Activated B cell treated with CpG ODN at 0.5 μM for 24 hours (primary cell): ENCODE measurements at regions not wholly inside any gene's neighbourhood (a gene's known extent, or its start where the extent isn't known, plus 50 kb on each side); places are given as distances from the start of the nearest gene placed in this dataset.
"Not testable (repeated sequence)": the region's sequence is repeated elsewhere in the genome, so short reads cannot be mapped to it uniquely, and the experiment has no call there.

ENCODE experiments used
- ATAC-seq: fragments of 200-7000 bp; cut with Tn5 transposase; one replicate; pipeline ENCODE4 v1.10.0; 2021; ENCODE audit warnings: low read depth, mild to moderate bottlenecking, moderate library complexity
- CTCF ChIA-PET: fragments of 350-600 bp; sonication (Branson Sonifier 250); formaldehyde crosslinking; loops from one replicate; lab custom pipeline; 2021; ENCODE audit warnings: antibody characterized with exemption; lab: Charles Lee
- POLR2A ChIA-PET: fragments of 350-600 bp; sonication (Branson Sonifier 250); formaldehyde crosslinking; loops from one replicate; lab custom pipeline; 2021; ENCODE audit warnings: antibody characterized with exemption; lab: Charles Lee
- DNase-seq: peaks from one replicate; pipeline ENCODE4 v3.0.0; 2022
- H3K27ac Mint-ChIP-seq: one replicate; pipeline ENCODE4 v1.8.0; 2020; ENCODE audit warnings: mixed read lengths
- H3K27me3 Mint-ChIP-seq: one replicate; pipeline ENCODE4 v1.8.0; 2021; ENCODE audit warnings: mixed read lengths
- H3K36me3 Mint-ChIP-seq: one replicate; pipeline ENCODE4 v1.8.0; 2021; ENCODE audit warnings: low read depth, mixed read lengths
- H3K4me1 Mint-ChIP-seq: one replicate; pipeline ENCODE4 v1.8.0; 2021; ENCODE audit warnings: mixed read lengths
- H3K4me3 Mint-ChIP-seq: one replicate; pipeline ENCODE4 v1.8.0; 2020; ENCODE audit warnings: mild to moderate bottlenecking, mixed read lengths
- H3K9me3 Mint-ChIP-seq: one replicate; pipeline ENCODE4 v1.8.0; 2020; ENCODE audit warnings: mixed read lengths
- intact Hi-C: fragments of 100-400 bp; cut with micrococcal nuclease; formaldehyde crosslinking; loops from one replicate; pipeline ENCODE4 v1.15.1; 2024
- TF ChIP-seq, protein P1 (sequence below): fragments of 200-600 bp; IDR thresholded peaks from one replicate; pipeline ENCODE4 v1.8.0; 2022; ENCODE audit warnings: antibody characterized with exemption, mild to moderate bottlenecking

DNA sequence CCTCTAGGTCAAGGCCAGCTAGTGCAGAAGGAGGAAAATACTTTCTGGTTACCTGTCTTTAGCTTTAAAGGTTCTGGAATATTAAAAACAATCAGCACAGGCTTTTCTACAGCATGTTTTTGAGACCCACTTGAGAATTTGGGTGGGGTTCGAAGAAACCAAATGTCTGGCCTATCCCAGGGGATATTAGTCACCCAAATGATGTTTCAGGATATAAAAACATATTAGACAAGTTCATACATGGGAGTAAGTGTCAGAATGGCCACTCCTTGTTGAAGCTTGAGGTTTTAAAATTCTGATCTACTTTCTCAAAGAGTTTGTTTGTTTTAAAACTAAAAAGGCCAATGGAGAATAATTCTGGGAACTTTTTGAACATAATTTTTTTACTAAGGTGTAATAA lies 158.6 kb upstream of the DLX2 start:
- ChIA-PET POLR2A (no interaction called here), CTCF (no interaction called here)
- no peaks in the 10 kb centered on the region for H3K9me3 Mint-ChIP-seq
- no peak overlapping the region for H3K4me3 Mint-ChIP-seq
- ATAC-seq (no peak), DNase-seq (no peak)
- intact Hi-C loops, result no loop called here
- H3K4me1 Mint-ChIP-seq, result no peaks in the 10 kb centered on the region
- H3K27ac Mint-ChIP-seq, result no peak overlapping the region
- H3K36me3 Mint-ChIP-seq, result no peaks in the 10 kb centered on the region
- H3K27me3 Mint-ChIP-seq, result peaks cover 2% of the 10 kb centered on the region
- TF ChIP-seq, protein P1, sequence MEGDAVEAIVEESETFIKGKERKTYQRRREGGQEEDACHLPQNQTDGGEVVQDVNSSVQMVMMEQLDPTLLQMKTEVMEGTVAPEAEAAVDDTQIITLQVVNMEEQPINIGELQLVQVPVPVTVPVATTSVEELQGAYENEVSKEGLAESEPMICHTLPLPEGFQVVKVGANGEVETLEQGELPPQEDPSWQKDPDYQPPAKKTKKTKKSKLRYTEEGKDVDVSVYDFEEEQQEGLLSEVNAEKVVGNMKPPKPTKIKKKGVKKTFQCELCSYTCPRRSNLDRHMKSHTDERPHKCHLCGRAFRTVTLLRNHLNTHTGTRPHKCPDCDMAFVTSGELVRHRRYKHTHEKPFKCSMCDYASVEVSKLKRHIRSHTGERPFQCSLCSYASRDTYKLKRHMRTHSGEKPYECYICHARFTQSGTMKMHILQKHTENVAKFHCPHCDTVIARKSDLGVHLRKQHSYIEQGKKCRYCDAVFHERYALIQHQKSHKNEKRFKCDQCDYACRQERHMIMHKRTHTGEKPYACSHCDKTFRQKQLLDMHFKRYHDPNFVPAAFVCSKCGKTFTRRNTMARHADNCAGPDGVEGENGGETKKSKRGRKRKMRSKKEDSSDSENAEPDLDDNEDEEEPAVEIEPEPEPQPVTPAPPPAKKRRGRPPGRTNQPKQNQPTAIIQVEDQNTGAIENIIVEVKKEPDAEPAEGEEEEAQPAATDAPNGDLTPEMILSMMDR, result no peak

DNA sequence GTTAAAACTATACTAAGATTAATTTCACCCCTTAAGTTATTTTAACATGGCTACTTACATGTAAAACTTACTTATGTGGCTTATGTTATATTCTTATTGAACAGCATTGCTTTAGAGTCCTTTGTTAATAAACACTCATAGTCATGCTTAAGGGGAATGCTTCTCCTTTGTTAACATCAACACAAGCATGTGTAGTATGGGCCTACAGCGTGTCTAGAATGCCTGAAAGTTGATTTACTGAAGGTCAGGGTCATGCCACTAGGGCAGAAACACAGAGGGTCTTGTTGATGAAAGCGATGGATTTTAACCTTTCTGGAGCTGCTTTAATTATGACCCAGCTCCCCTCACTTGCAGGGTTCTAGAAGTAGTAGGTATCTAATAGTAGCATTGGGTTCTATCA lies 159.8 kb upstream of the DLX2 start:
- intact Hi-C loops, result no loop called here
- no peaks in the 10 kb centered on the region for H3K9me3 Mint-ChIP-seq

DNA sequence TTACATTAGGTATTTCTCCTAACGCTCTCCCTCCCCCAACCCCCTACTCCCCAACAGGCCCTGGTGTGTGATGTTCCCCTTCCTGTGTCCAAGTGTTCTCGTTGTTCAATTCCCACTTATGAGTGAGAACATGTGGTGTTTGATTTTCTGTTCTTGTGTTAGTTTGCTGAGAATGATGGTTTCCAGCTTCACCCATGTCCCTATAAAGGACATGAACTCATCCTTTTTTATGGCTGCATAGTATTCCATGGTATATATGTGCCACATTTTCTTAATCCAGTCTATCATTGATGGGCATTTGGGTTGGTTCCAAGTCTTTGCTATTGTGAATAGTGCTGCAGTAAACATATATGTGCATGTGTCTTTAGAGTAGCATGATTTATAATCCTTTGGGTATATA lies 162.1 kb upstream of the DLX2 start:
- DNase-seq, H3K36me3 Mint-ChIP-seq, H3K4me3 Mint-ChIP-seq, H3K27ac Mint-ChIP-seq, ATAC-seq, POLR2A ChIA-PET, H3K9me3 Mint-ChIP-seq, H3K4me1 Mint-ChIP-seq, CTCF ChIA-PET, H3K27me3 Mint-ChIP-seq, intact Hi-C loops: not testable (repeated sequence)

More for the DNA sequence above, 159.8 kb upstream of the DLX2 start:
- ChIA-PET CTCF (no interaction called here), POLR2A (no interaction called here)
- Mint-ChIP-seq H3K36me3 (no peaks in the 10 kb centered on the region), H3K4me1 (no peaks in the 10 kb centered on the region), H3K27me3 (no peaks in the 10 kb centered on the region), H3K4me3 (no peak overlapping the region), H3K27ac (no peak overlapping the region)
- TF ChIP-seq, protein P1, result no peak
- DNase-seq, result no peak
- ATAC-seq, result no peak

DNA sequence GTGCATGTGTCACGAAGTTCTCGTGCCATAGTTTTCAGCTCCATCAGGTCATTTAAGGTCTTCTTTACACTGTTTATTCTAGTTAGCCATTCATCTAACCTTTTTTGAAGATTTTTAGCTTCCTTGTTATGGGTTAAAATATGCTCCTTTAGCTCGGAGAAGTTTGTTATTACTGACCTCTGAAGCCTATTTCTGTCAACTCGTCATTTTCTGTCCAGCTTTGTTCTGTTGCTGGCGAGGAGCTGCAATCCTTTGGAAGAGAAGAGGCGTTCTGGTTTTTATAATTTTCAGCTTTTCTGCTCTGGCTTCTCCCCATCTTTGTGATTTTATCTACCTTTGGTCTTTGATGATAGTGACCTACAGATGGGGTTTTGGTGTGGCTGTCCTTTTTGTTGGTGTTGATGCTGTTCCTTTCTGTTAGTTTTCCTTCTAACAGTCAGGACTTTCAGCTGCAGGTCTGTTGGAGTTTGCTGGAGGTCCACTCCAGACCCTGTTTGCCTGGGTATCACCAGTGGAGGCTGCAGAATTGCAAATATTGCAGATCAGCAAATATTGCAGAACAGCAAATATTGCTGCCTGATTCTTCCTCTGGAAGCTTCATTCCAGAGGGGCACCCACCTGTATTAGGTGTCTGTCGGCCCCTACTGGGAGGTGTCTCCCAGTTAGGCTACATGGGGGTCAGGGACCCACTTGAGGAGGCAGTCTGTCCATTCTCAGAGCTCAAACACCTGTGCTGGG lies 157.7 kb upstream of the ITGA6 start:
- not testable (repeated sequence) for ATAC-seq

DNA sequence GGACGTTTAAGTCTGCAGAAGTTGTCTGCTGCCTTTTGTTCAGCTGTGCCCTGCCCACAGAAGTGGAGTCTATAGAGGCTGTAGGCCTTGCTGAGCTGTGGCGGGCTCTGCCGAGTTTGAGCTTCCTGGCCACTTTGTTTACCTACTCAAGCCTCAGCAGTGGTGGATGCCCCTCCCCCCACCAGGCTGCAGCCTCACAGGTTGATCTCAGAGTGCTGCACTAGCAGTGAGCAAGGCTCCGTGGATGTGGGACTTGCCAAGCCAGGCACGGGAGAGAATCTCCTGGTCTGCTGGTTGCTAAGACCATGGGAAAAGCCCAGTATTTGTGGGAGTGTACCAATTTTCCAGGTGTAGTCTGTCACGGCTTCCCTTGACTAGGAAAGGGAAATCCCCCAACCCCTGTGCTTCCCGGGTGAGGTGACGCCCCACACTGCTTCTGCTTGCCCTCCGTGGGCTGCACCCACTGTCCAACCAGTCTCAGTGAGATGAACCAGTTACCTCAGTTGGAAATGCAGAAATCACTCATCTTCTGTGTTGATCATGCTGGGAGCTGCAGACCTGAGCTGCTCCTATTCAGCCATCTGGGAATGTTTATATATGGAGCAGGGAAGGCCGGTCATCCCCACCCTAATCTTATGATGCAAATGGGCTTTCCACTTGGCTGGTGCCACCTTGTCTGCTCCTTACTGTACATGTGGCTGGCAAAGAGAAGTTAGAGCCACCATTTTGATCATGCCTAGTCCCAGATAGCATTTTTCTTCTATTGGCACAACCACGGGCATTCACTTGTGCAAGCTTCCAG lies 156.9 kb upstream of the ITGA6 start:
- intact Hi-C loops, result no loop called here
- Mint-ChIP-seq H3K27me3 (peaks cover 16% of the 10 kb centered on the region), H3K9me3 (no peaks in the 10 kb centered on the region), H3K4me3 (no peak overlapping the region), H3K4me1 (no peaks in the 10 kb centered on the region), H3K27ac (no peak overlapping the region), H3K36me3 (no peaks in the 10 kb centered on the region)
- DNase-seq (no peak), ATAC-seq (no peak)
- TF ChIP-seq, protein P1, result no peak
- ChIA-PET POLR2A (no interaction called here), CTCF (no interaction called here)

More for the DNA sequence above, 157.7 kb upstream of the ITGA6 start:
- H3K4me1 Mint-ChIP-seq, H3K36me3 Mint-ChIP-seq, DNase-seq, H3K4me3 Mint-ChIP-seq, intact Hi-C loops, H3K9me3 Mint-ChIP-seq, CTCF ChIA-PET, H3K27ac Mint-ChIP-seq, POLR2A ChIA-PET: not testable (repeated sequence)
- peaks cover 12% of the 10 kb centered on the region for H3K27me3 Mint-ChIP-seq

DNA sequence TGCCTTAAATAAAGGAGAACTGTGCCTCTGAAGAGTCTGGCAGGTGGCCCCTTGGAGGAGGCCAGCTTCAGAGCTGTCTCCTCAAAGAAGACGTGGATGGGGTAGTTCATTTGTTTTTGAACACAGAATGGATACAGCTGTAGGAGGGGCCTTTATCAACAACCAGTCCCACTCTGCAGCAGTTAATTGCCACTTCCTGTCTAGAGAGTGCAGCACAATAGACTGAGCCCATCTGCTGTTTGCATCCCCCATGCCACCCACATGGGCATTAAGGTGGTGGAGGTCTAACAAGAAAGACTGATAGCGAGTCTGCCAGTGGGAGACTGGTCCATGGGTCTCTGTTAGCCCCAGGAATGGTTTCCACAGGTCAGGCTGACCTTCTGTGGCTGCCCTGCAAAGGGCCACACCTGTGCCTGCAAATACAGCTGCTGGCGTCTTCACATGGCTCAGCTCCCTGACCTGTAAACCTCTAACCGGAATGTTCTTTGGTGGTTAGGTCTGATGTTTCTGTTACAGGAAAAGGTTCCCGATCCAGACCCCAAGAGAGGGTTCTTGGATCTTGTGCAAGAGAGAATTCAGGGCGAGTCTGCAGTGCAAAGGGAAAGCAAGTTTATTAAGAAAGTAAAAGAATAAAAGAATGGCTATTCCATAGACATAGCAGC lies 153.3 kb upstream of the ITGA6 start:
- H3K4me1 Mint-ChIP-seq, result no peaks in the 10 kb centered on the region
- ATAC-seq (no peak), DNase-seq (no peak)
- ChIA-PET POLR2A (no interaction called here), CTCF (no interaction called here)
- H3K9me3 Mint-ChIP-seq, result peaks cover 4% of the 10 kb centered on the region
- H3K36me3 Mint-ChIP-seq, result no peaks in the 10 kb centered on the region
- intact Hi-C loops, result no loop called here
- H3K27ac Mint-ChIP-seq, result no peak overlapping the region
- TF ChIP-seq, protein P1, result no peak
- peaks cover 23% of the 10 kb centered on the region for H3K27me3 Mint-ChIP-seq
- H3K4me3 Mint-ChIP-seq, result no peak overlapping the region
